HTR-8/SVneo (cell line): ENCODE measurements at regions not wholly inside any gene's neighbourhood (a gene's known extent, or its start where the extent isn't known, plus 50 kb on each side); places are given as distances from the start of the nearest gene placed in this dataset.

Experiments used
- DNase-seq: peaks from one replicate; pipeline ENCODE4 v3.0.0; 2011; ENCODE audit warnings: low spot score, mixed read lengths; ENCODE audit not compliant: insufficient read length
- FAIRE-seq: peaks from 2 replicates; lab custom pipeline; 2011; peaks lifted over from hg19 to GRCh38; lab: Jason Lieb, UNC

GRCh38 chr1:82465024-82465423, 664.3 kb downstream of the ADGRL2 start:
- DNase-seq (no peak), FAIRE-seq (no peak)

- DNase-seq = no peak
- FAIRE-seq = no peak
These were observed 663.7 kb downstream of the ADGRL2 start for GRCh38 chr1:82464362-82465001.

GRCh38 chr1:82463951-82464350, 663.2 kb downstream of the ADGRL2 start:
- no peak for FAIRE-seq
- no peak for DNase-seq

- DNase-seq (no peak), FAIRE-seq (no peak)
These were observed 661.6 kb downstream of the ADGRL2 start for GRCh38 chr1:82462366-82462765.

GRCh38 chr1:82455342-82455741, 654.6 kb downstream of the ADGRL2 start:
- DNase-seq (no peak), FAIRE-seq (no peak)

- no peak for DNase-seq
- FAIRE-seq = no peak
These were observed 653.7 kb downstream of the ADGRL2 start for GRCh38 chr1:82454431-82454830.

GRCh38 chr1:82453511-82454185, 652.9 kb downstream of the ADGRL2 start:
- DNase-seq (no peak), FAIRE-seq (no peak)

- no peak for DNase-seq
- no peak for FAIRE-seq
These were observed 651.4 kb downstream of the ADGRL2 start for GRCh38 chr1:82452096-82452495.

- no peak for FAIRE-seq
- no peak for DNase-seq
These were observed 650.5 kb downstream of the ADGRL2 start for GRCh38 chr1:82451191-82451590.

GRCh38 chr1:82449506-82450057, 648.8 kb downstream of the ADGRL2 start:
- DNase-seq = no peak
- FAIRE-seq = no peak

- DNase-seq = no peak
These were observed 646.2 kb downstream of the ADGRL2 start for GRCh38 chr1:82446955-82447354.

GRCh38 chr1:82446236-82446635, 645.5 kb downstream of the ADGRL2 start:
- FAIRE-seq (no peak), DNase-seq (no peak)

More at GRCh38 chr1:82446955-82447354, 646.2 kb downstream of the ADGRL2 start:
- FAIRE-seq = no peak

GRCh38 chr1:82445827-82446226, 645.1 kb downstream of the ADGRL2 start:
- no peak for FAIRE-seq
- DNase-seq = no peak

- DNase-seq (no peak), FAIRE-seq (no peak)
These were observed 644.4 kb downstream of the ADGRL2 start for GRCh38 chr1:82445132-82445531.

- DNase-seq = no peak
- no peak for FAIRE-seq
These were observed 640.7 kb downstream of the ADGRL2 start for GRCh38 chr1:82441402-82441801.

GRCh38 chr1:82423174-82423815, 622.6 kb downstream of the ADGRL2 start:
- no peak for FAIRE-seq
- DNase-seq = no peak

- DNase-seq = no peak
- FAIRE-seq = no peak
These were observed 621.0 kb downstream of the ADGRL2 start for GRCh38 chr1:82421782-82422181.

GRCh38 chr1:82420584-82420983, 619.9 kb downstream of the ADGRL2 start:
- FAIRE-seq (no peak), DNase-seq (no peak)

- no peak for FAIRE-seq
- no peak for DNase-seq
These were observed 610.9 kb downstream of the ADGRL2 start for GRCh38 chr1:82411605-82412004.

- DNase-seq (no peak), FAIRE-seq (no peak)
These were observed 604.6 kb downstream of the ADGRL2 start for GRCh38 chr1:82405333-82405732.

- DNase-seq = no peak
- FAIRE-seq = no peak
These were observed 600.4 kb downstream of the ADGRL2 start for GRCh38 chr1:82401116-82401515.
